H9 (cell line): ENCODE measurements at regions not wholly inside any gene's neighbourhood (a gene's known extent, or its start where the extent isn't known, plus 50 kb on each side); places are given as distances from the start of the nearest gene placed in this dataset.

Experiments
- DNase-seq: peaks from one replicate; pipeline ENCODE4 v3.0.0-alpha.2; 2017
- H2AFZ ChIP-seq: one replicate; pipeline ENCODE4 v1.6.1; 2013; ENCODE audit warnings: mild to moderate bottlenecking, low read length, control low read depth, moderate library complexity
- H2AK5ac ChIP-seq: 2 replicates; pipeline ENCODE4 v1.6.1; 2013; ENCODE audit warnings: low read length, control low read depth, mixed read lengths; ENCODE audit not compliant: insufficient read length
- H2BK120ac ChIP-seq: one replicate; pipeline ENCODE4 v1.6.1; 2013; ENCODE audit warnings: low read depth, mild to moderate bottlenecking, low read length, control low read depth, inconsistent platforms; ENCODE audit not compliant: poor library complexity, severe bottlenecking
- H2BK12ac ChIP-seq: 2 replicates; pipeline ENCODE4 v1.6.1; 2013; ENCODE audit warnings: low read length, control low read depth, mixed read lengths, low read depth; ENCODE audit not compliant: insufficient read length
- H2BK15ac ChIP-seq: 2 replicates; pipeline ENCODE4 v1.6.1; 2013; ENCODE audit warnings: low read depth, low read length, control low read depth
- H2BK20ac ChIP-seq: one replicate; pipeline ENCODE4 v1.6.1; 2013; ENCODE audit warnings: low read depth, mild to moderate bottlenecking, low read length, control low read depth, inconsistent platforms; ENCODE audit not compliant: poor library complexity, severe bottlenecking
- H2BK5ac ChIP-seq: 2 replicates; pipeline ENCODE4 v1.6.1; 2013; ENCODE audit warnings: low read length, control low read depth, mixed read lengths; ENCODE audit not compliant: insufficient read length
- H3K14ac ChIP-seq: 2 replicates; pipeline ENCODE4 v1.6.1; 2013; ENCODE audit warnings: low read length, control low read depth; ENCODE audit not compliant: insufficient read depth
- H3K18ac ChIP-seq: 2 replicates; pipeline ENCODE4 v1.6.1; 2013; ENCODE audit warnings: low read depth, mild to moderate bottlenecking, mixed read lengths, low read length, control low read depth; ENCODE audit not compliant: insufficient read length
- H3K23ac ChIP-seq: 2 replicates; pipeline ENCODE4 v1.6.1; 2013; ENCODE audit warnings: low read length, control low read depth, mixed read lengths, low read depth; ENCODE audit not compliant: insufficient read length
- H3K23me2 ChIP-seq: 2 replicates; pipeline ENCODE4 v1.6.1; 2013; ENCODE audit warnings: low read depth, mild to moderate bottlenecking, mixed read lengths, low read length, control low read depth; ENCODE audit not compliant: insufficient read length, poor library complexity, severe bottlenecking
- H3K27ac ChIP-seq: 2 replicates; pipeline ENCODE4 v1.5.1; 2013; ENCODE audit warnings: low read length, control low read depth, mixed read lengths, low read depth; ENCODE audit not compliant: insufficient read length
- H3K27me3 ChIP-seq: 2 replicates; pipeline ENCODE4 v1.6.1; 2013; ENCODE audit warnings: low read length, control low read depth, inconsistent platforms; ENCODE audit not compliant: insufficient read depth
- H3K4ac ChIP-seq: 2 replicates; pipeline ENCODE4 v1.6.1; 2013; ENCODE audit warnings: low read depth, mild to moderate bottlenecking, control low read depth, inconsistent platforms, low read length, moderate library complexity
- H3K4me1 ChIP-seq: 2 replicates; pipeline ENCODE4 v1.6.1; 2013; ENCODE audit warnings: low read length, control low read depth, inconsistent platforms; ENCODE audit not compliant: insufficient read depth
- H3K4me2 ChIP-seq: 2 replicates; pipeline ENCODE4 v1.6.1; 2013; ENCODE audit warnings: low read length, control low read depth, mixed read lengths; ENCODE audit not compliant: insufficient read length, insufficient read depth
- H3K56ac ChIP-seq: 2 replicates; pipeline ENCODE4 v1.6.1; 2013; ENCODE audit warnings: low read depth, mild to moderate bottlenecking, mixed read lengths, low read length, control low read depth; ENCODE audit not compliant: insufficient read length
- H3K79me1 ChIP-seq: 2 replicates; pipeline ENCODE4 v1.6.1; 2013; ENCODE audit warnings: low read depth, mild to moderate bottlenecking, moderate library complexity, low read length, control low read depth, inconsistent platforms; ENCODE audit not compliant: insufficient read depth, poor library complexity, severe bottlenecking
- H3K79me2 ChIP-seq: 2 replicates; pipeline ENCODE4 v1.6.1; 2013; ENCODE audit warnings: low read length, control low read depth, inconsistent platforms; ENCODE audit not compliant: insufficient read depth
- H3K9ac ChIP-seq: 2 replicates; pipeline ENCODE4 v1.6.1; 2013; ENCODE audit warnings: low read length, control low read depth, mixed read lengths; ENCODE audit not compliant: insufficient read length; ENCODE audit errors: extremely low read depth
- H3K9me3 ChIP-seq: one replicate; pipeline ENCODE4 v1.6.1; 2013; ENCODE audit warnings: low read depth, low read length, inconsistent platforms; ENCODE audit not compliant: control insufficient read depth
- H3T11ph ChIP-seq: one replicate; pipeline ENCODE4 v1.6.1; 2013; ENCODE audit warnings: mild to moderate bottlenecking, low read length, control low read depth, inconsistent platforms
- H4K20me1 ChIP-seq: one replicate; pipeline ENCODE4 v1.6.1; 2013; ENCODE audit not compliant: control insufficient read depth, insufficient read length, insufficient read depth
- H4K5ac ChIP-seq: 2 replicates; pipeline ENCODE4 v1.6.1; 2013; ENCODE audit warnings: low read depth, mild to moderate bottlenecking, mixed read lengths, low read length, control low read depth; ENCODE audit not compliant: insufficient read length
- H4K8ac ChIP-seq: replicated peaks from 2 replicates; pipeline ENCODE4 v1.6.1; 2013; ENCODE audit warnings: low read length, control low read depth, mixed read lengths, low read depth; ENCODE audit not compliant: insufficient read length
- H4K91ac ChIP-seq: 2 replicates; pipeline ENCODE4 v1.6.1; 2013; ENCODE audit warnings: low read depth, mild to moderate bottlenecking, moderate library complexity, mixed read lengths, low read length, control low read depth; ENCODE audit not compliant: insufficient read length
- H3K27ac Mint-ChIP-seq, 3 experiments: 2 replicates in 2 of 3; 3 replicates in 1 of 3; pipeline ENCODE4 v1.8.0; 2020 to 2021; ENCODE audit warnings: mixed read lengths in 3 of 3, mild to moderate bottlenecking in 1 of 3, moderate library complexity in 1 of 3
- H3K27me3 Mint-ChIP-seq: 2 replicates; pipeline ENCODE4 v1.8.0; 2021; ENCODE audit warnings: low read depth, mild to moderate bottlenecking, moderate library complexity, mixed read lengths
- H3K36me3 Mint-ChIP-seq, 3 experiments: 2 replicates in 2 of 3; 3 replicates in 1 of 3; pipeline ENCODE4 v1.8.0; 2020 to 2021; ENCODE audit warnings: low read depth in 3 of 3, mixed read lengths in 3 of 3; ENCODE audit not compliant: insufficient read depth in 1 of 3
- H3K4me1 Mint-ChIP-seq, 2 experiments: 2 replicates each; pipeline ENCODE4 v1.8.0; 2020; ENCODE audit warnings: mixed read lengths in 2 of 2
- H3K4me3 Mint-ChIP-seq, 2 experiments: 2 replicates in 1 of 2; 3 replicates in 1 of 2; pipeline ENCODE4 v1.8.0; 2020 to 2021; ENCODE audit warnings: mild to moderate bottlenecking in 2 of 2, mixed read lengths in 2 of 2, moderate library complexity in 1 of 2
- H3K9me3 Mint-ChIP-seq, 2 experiments: 2 replicates in 1 of 2; 3 replicates in 1 of 2; pipeline ENCODE4 v1.8.0; 2020; ENCODE audit warnings: mild to moderate bottlenecking in 2 of 2, mixed read lengths in 2 of 2, moderate library complexity in 1 of 2
- CTCF ChIP-seq: fragments of 200-600 bp; sonication (generic); conservative IDR thresholded peaks from 3 replicates; pipeline ENCODE4 v1.8.0; 2021; ENCODE audit warnings: antibody characterized with exemption, mild to moderate bottlenecking
- WGBS: extraction: QIAGEN DNeasy Blood & Tissue Kit; methylation state at CpG from one replicate; pipeline ENCODE4 v1.1.7; 2013; ENCODE audit warnings: missing lambda C conversion rate, low lambda C conversion rate, mixed read lengths; ENCODE audit not compliant: insufficient read length; ENCODE audit errors: extremely low coverage; 5-methylcytosine and 5-hydroxymethylcytosine counted together

DNA sequence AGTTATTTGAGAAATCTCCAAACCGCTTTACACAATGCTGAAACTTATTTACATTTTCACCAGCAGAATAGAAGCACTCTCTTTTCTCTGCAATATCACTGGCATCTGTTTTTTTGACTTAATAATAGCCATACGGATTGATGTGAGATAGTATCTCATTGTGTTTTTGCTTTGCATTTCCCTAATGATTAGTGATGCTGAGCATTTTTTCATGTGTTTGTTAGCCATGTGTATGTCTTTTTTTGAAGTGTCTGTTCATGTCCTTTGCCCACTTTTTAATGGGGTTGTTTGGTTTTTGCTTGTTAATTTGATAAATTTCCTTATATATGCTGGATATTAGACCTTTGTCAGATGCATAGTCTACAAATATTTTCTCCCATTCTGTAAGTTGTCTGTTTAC lies 73.6 kb downstream of the FBXO5 start:
- Histone ChIP-seq H2BK15ac (no peak overlapping the region), H3K27me3 (no peaks in the 10 kb centered on the region), H3K23ac (no peak overlapping the region), H3T11ph (no peak overlapping the region), H4K8ac (no peak overlapping the region), H3K4ac (no peak overlapping the region), H2BK20ac (no peak overlapping the region), H3K79me2 (no peaks in the 10 kb centered on the region), H3K56ac (no peak overlapping the region), H3K4me2 (no peak overlapping the region), H3K23me2 (no peaks in the 10 kb centered on the region), H2BK120ac (no peak overlapping the region), H4K20me1 (no peaks in the 10 kb centered on the region), H3K9me3 (no peaks in the 10 kb centered on the region), H3K79me1 (no peaks in the 10 kb centered on the region), H3K18ac (no peak overlapping the region), H4K5ac (no peak overlapping the region), H2AK5ac (no peak overlapping the region), H3K14ac (no peak overlapping the region), H2BK5ac (no peak overlapping the region), H2BK12ac (no peak overlapping the region), H3K4me1 (no peaks in the 10 kb centered on the region; the same call in 1 of the 2 replicates), H3K9ac (no peak overlapping the region), H3K27ac (no peak overlapping the region), H2AFZ (no peak overlapping the region), H4K91ac (no peak overlapping the region)
- H3K36me3 Mint-ChIP-seq = peaks cover 0 to 4% (median 0%) of the 10 kb centered on the region in 3 experiments; a peak in 3 of 7 replicates
- H3K9me3 Mint-ChIP-seq = peaks cover 5 to 6% of the 10 kb centered on the region in 2 experiments; a peak in 4 of 5 replicates
- no peak for DNase-seq
- TF ChIP-seq CTCF = no peak
- H3K27me3 Mint-ChIP-seq = peaks cover 54% of the 10 kb centered on the region
- H3K4me1 Mint-ChIP-seq = peaks cover 8 to 15% of the 10 kb centered on the region in 2 experiments
- no peak overlapping the region for H3K4me3 Mint-ChIP-seq
- no peak overlapping the region for H3K27ac Mint-ChIP-seq
- no CpG with 5 or more reads among the region's 2 CpGs for WGBS
